HepG2 (cell line): ENCODE measurements at regions not wholly inside any gene's neighbourhood (a gene's known extent, or its start where the extent isn't known, plus 50 kb on each side); places are given as distances from the start of the nearest gene placed in this dataset.

Experiments used
- ERF ChIP-seq: IDR thresholded peaks from 2 replicates; pipeline ENCODE4 v1.6.1; 2018; ENCODE audit warnings: missing biosample characterization, missing genetic modification reagents
- ESRRA ChIP-seq: sonication (generic); formaldehyde crosslinking; IDR thresholded peaks from 2 replicates; pipeline ENCODE4 v1.5.1; 2020; ENCODE audit warnings: mild to moderate bottlenecking, low read depth, missing genetic modification reagents
- FOSL2 ChIP-seq: sonication (generic); formaldehyde crosslinking; IDR thresholded peaks from 2 replicates; pipeline ENCODE4 v1.4.0; 2020; ENCODE audit warnings: missing genetic modification reagents
- FOXP1 ChIP-seq, 2 experiments: fragments of 450-650 bp in 1 of 2; IDR thresholded peaks; 2 replicates each; pipeline ENCODE4 v1.6.1; 2017 to 2018; ENCODE audit warnings: antibody characterized with exemption in 1 of 2
- GATAD2A ChIP-seq: IDR thresholded peaks from 2 replicates; pipeline ENCODE4 v1.6.1; 2016
- HES4 ChIP-seq: sonication (generic); formaldehyde crosslinking; IDR thresholded peaks from 2 replicates; pipeline ENCODE4 v1.9.0; 2021; ENCODE audit warnings: mild to moderate bottlenecking, missing genetic modification reagents, borderline replicate concordance
- HOXA3 ChIP-seq: sonication (generic); formaldehyde crosslinking; IDR thresholded peaks from 2 replicates; pipeline ENCODE4 v1.5.0; 2020; ENCODE audit warnings: missing genetic modification reagents
- KAT7 ChIP-seq: IDR thresholded peaks from 2 replicates; pipeline ENCODE4 v1.6.1; 2018; ENCODE audit warnings: borderline replicate concordance, missing compliant biosample characterization
- LCORL ChIP-seq, 2 experiments: fragments of 450-650 bp in 1 of 2; sonication (generic) in 1 of 2; formaldehyde crosslinking in 1 of 2; IDR thresholded peaks; 2 replicates each; pipeline versions ENCODE4 v1.5.0 to v1.6.1; 2017 to 2020; ENCODE audit warnings: antibody characterized with exemption in 1 of 2, missing genetic modification reagents in 1 of 2
- NCOA5 ChIP-seq: sonication (generic); formaldehyde crosslinking; IDR thresholded peaks from 2 replicates; pipeline ENCODE4 v1.4.0; 2020; ENCODE audit warnings: missing genetic modification reagents
- NFIC ChIP-seq: IDR thresholded peaks from 2 replicates; pipeline ENCODE4 v1.6.1; 2012; ENCODE audit warnings: mild to moderate bottlenecking, low read length, inconsistent platforms
- POLR2A ChIP-seq, 2 experiments: IDR thresholded peaks; 2 replicates each; pipeline ENCODE4 v1.6.1; 2011; ENCODE audit warnings: low read depth in 2 of 2, low read length in 2 of 2, mild to moderate bottlenecking in 1 of 2, moderate library complexity in 1 of 2; ENCODE audit not compliant: insufficient read depth in 1 of 2
- SUZ12 ChIP-seq: fragments of 150-350 bp; IDR thresholded peaks from 2 replicates; pipeline ENCODE4 v1.6.1; 2014; ENCODE audit warnings: low read depth, low read length
- ZC3H4 ChIP-seq: sonication (generic); formaldehyde crosslinking; IDR thresholded peaks from 2 replicates; pipeline ENCODE4 v1.4.0; 2020; ENCODE audit warnings: missing genetic modification reagents, borderline replicate concordance
- ZNF12 ChIP-seq: sonication (generic); formaldehyde crosslinking; IDR thresholded peaks from 2 replicates; pipeline ENCODE4 v1.5.0; 2020; ENCODE audit warnings: missing genetic modification reagents
- ZNF232 ChIP-seq: sonication (generic); formaldehyde crosslinking; IDR thresholded peaks from 2 replicates; pipeline ENCODE4 v1.4.0; 2020; ENCODE audit warnings: missing genetic modification reagents, borderline replicate concordance
- ZNF558 ChIP-seq: sonication (generic); formaldehyde crosslinking; IDR thresholded peaks from 2 replicates; pipeline ENCODE4 v1.9.0; 2022; ENCODE audit warnings: mild to moderate bottlenecking, missing genetic modification reagents, borderline replicate concordance
- ZNF562 ChIP-seq: sonication (generic); formaldehyde crosslinking; IDR thresholded peaks from 2 replicates; pipeline ENCODE4 v1.8.0; 2022; ENCODE audit warnings: missing genetic modification reagents, borderline replicate concordance
- ZNF567 ChIP-seq: sonication (generic); formaldehyde crosslinking; IDR thresholded peaks from 2 replicates; pipeline ENCODE4 v1.8.1; 2023; ENCODE audit warnings: mild to moderate bottlenecking, missing genetic modification reagents, borderline replicate concordance
- TF ChIP-seq, protein P1 (sequence below): IDR thresholded peaks from 2 replicates; pipeline ENCODE4 v1.6.1; 2016; ENCODE audit warnings: low read depth, missing genetic modification reagents, missing compliant biosample characterization
- TF ChIP-seq, protein P2 (sequence below): sonication (generic); formaldehyde crosslinking; conservative IDR thresholded peaks from 2 replicates; pipeline ENCODE4 v1.8.0; 2022; ENCODE audit warnings: mild to moderate bottlenecking, moderate library complexity, missing genetic modification reagents
- TF ChIP-seq, protein P3 (sequence below): sonication (generic); formaldehyde crosslinking; IDR thresholded peaks from 2 replicates; pipeline ENCODE4 v1.4.0; 2020; ENCODE audit warnings: mild to moderate bottlenecking, missing genetic modification reagents

DNA sequence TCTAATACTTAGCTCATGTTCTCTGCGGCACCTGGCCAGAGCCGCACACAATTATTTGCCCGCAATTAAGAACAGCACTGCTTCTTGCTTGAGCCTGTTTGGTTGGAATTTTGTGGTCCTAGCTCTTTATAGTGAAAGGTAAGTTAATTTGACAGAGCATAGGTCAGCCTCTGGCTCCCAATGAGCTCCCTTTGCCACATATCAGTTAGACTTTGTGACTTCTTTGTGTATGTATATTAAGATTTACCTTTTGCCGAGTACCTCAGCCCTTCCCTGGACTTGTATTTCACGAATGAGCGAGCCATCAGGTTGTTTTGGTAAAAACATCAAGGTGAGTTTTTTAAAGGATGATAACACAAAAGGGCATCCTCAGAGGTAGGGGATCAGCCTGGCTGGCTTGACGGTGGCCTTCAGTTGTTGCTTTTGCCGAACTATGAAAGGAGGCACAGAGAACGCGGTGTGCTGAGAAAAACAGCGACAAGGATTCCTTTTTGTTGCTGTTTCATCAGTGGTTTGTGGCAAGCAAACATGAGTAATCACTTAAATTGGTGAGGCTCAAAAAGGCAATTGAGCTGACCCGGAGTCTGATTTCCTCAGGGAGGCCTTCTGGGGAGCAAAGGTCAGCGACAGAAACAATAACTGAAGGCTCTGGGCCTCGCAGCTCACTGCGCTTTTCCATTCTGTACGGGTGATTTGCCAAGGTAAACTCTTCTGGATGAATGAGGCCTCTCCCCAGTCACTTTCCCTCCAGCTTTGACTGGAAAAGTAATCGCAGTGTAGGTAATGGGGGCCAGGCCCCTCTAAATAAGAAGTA, 163.6 kb downstream of the HS3ST3A1 start (continued):
- TF ChIP-seq, protein P1, sequence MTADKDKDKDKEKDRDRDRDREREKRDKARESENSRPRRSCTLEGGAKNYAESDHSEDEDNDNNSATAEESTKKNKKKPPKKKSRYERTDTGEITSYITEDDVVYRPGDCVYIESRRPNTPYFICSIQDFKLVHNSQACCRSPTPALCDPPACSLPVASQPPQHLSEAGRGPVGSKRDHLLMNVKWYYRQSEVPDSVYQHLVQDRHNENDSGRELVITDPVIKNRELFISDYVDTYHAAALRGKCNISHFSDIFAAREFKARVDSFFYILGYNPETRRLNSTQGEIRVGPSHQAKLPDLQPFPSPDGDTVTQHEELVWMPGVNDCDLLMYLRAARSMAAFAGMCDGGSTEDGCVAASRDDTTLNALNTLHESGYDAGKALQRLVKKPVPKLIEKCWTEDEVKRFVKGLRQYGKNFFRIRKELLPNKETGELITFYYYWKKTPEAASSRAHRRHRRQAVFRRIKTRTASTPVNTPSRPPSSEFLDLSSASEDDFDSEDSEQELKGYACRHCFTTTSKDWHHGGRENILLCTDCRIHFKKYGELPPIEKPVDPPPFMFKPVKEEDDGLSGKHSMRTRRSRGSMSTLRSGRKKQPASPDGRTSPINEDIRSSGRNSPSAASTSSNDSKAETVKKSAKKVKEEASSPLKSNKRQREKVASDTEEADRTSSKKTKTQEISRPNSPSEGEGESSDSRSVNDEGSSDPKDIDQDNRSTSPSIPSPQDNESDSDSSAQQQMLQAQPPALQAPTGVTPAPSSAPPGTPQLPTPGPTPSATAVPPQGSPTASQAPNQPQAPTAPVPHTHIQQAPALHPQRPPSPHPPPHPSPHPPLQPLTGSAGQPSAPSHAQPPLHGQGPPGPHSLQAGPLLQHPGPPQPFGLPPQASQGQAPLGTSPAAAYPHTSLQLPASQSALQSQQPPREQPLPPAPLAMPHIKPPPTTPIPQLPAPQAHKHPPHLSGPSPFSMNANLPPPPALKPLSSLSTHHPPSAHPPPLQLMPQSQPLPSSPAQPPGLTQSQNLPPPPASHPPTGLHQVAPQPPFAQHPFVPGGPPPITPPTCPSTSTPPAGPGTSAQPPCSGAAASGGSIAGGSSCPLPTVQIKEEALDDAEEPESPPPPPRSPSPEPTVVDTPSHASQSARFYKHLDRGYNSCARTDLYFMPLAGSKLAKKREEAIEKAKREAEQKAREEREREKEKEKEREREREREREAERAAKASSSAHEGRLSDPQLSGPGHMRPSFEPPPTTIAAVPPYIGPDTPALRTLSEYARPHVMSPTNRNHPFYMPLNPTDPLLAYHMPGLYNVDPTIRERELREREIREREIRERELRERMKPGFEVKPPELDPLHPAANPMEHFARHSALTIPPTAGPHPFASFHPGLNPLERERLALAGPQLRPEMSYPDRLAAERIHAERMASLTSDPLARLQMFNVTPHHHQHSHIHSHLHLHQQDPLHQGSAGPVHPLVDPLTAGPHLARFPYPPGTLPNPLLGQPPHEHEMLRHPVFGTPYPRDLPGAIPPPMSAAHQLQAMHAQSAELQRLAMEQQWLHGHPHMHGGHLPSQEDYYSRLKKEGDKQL = peak; percentile 57
- TF ChIP-seq NCOA5 (CRISPR knock-in tag) = no peak
- TF ChIP-seq LCORL (IDR thresholded peaks at IDR 0.05) = no peak
- TF ChIP-seq LCORL (CRISPR knock-in tag; IDR thresholded peaks at IDR 0.05) = peak; percentile 74; the same call in 1 of the 2 replicates
- TF ChIP-seq, protein P2, sequence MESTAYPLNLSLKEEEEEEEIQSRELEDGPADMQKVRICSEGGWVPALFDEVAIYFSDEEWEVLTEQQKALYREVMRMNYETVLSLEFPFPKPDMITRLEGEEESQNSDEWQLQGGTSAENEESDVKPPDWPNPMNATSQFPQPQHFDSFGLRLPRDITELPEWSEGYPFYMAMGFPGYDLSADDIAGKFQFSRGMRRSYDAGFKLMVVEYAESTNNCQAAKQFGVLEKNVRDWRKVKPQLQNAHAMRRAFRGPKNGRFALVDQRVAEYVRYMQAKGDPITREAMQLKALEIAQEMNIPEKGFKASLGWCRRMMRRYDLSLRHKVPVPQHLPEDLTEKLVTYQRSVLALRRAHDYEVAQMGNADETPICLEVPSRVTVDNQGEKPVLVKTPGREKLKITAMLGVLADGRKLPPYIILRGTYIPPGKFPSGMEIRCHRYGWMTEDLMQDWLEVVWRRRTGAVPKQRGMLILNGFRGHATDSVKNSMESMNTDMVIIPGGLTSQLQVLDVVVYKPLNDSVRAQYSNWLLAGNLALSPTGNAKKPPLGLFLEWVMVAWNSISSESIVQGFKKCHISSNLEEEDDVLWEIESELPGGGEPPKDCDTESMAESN = peak; percentile 22; the same call in 1 of the 2 replicates
- no peak for TF ChIP-seq ZNF232
- TF ChIP-seq ZNF12 (CRISPR knock-in tag) = peak; percentile 73; the same call in 1 of the 2 replicates
- TF ChIP-seq ZNF567 (CRISPR knock-in tag) = no peak
- peak; percentile 76 for TF ChIP-seq HOXA3
- TF ChIP-seq FOSL2 (CRISPR knock-in tag) = peak; percentile 94
- peak; percentile 75; the same call in 1 of the 2 replicates for TF ChIP-seq ERF (CRISPR knock-in tag)
- peak; percentile 93 for TF ChIP-seq GATAD2A (CRISPR knock-in tag)
- no peak for TF ChIP-seq KAT7 (CRISPR knock-in tag)
- TF ChIP-seq HES4 (CRISPR knock-in tag) = no peak
- TF ChIP-seq ZC3H4 = no peak
- TF ChIP-seq NFIC = peak; percentile 78
- TF ChIP-seq, protein P3, sequence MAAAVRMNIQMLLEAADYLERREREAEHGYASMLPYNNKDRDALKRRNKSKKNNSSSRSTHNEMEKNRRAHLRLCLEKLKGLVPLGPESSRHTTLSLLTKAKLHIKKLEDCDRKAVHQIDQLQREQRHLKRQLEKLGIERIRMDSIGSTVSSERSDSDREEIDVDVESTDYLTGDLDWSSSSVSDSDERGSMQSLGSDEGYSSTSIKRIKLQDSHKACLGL (CRISPR knock-in tag) = no peak
- no peak for TF ChIP-seq ZNF558 (CRISPR knock-in tag)
- 0 out of 2 replicates have a peak, but pooled peaks have one; percentile 37 for TF ChIP-seq ESRRA (CRISPR knock-in tag)
- TF ChIP-seq POLR2A (IDR thresholded peaks at IDR 0.05; ENCODE audit: insufficient read depth in 1 of 2, low read depth in 2 of 2, low read length in 2 of 2) = peak in 1 of 2 experiments; percentile 38; a peak in 2 of 4 replicates
- TF ChIP-seq ZNF562 = no peak
- no peak for TF ChIP-seq SUZ12
- TF ChIP-seq FOXP1 (IDR thresholded peaks at IDR 0.05) = no peak
- TF ChIP-seq FOXP1 (CRISPR knock-in tag; IDR thresholded peaks at IDR 0.05) = peak; percentile 74; the same call in 1 of the 2 replicates
